ENCODE measurements at regions not wholly inside any gene's neighbourhood (a gene's known extent, or its start where the extent isn't known, plus 50 kb on each side); places are given as distances from the start of the nearest gene placed in this dataset.

- no peak overlapping the region for H2AFZ ChIP-seq
- no peak overlapping the region for H3K27ac ChIP-seq
- H3K36me3 ChIP-seq (replicated peaks; ENCODE audit: insufficient read depth, low read depth), result no peaks in the 10 kb centered on the region
- WGBS (ENCODE audit: low lambda C conversion rate, missing lambda C conversion rate), result 77% methylated on average over 1 of the region's 1 CpG
- DNase-seq (ENCODE audit: low spot score), result no peak
- no peaks in the 10 kb centered on the region for H4K20me1 ChIP-seq (ENCODE audit: insufficient read depth, poor library complexity, severe bottlenecking)
- no peak for TF ChIP-seq CTCF (IDR thresholded peaks at IDR 0.05; ENCODE audit: poor library complexity)
- no peak for TF ChIP-seq EZH2phosphoT487 (IDR thresholded peaks at IDR 0.05; ENCODE audit: low read depth, severe bottlenecking, unreplicated experiment)
- TF ChIP-seq EZH2 (IDR thresholded peaks at IDR 0.05; ENCODE audit: borderline replicate concordance), result no peak
- H3K9me3 ChIP-seq (ENCODE audit: low read depth), result no peaks in the 10 kb centered on the region
- H3K79me2 ChIP-seq, result no peaks in the 10 kb centered on the region
- no peaks in the 10 kb centered on the region for H3K4me1 ChIP-seq (ENCODE audit: insufficient read depth)
- no peaks in the 10 kb centered on the region for H3K9me2 ChIP-seq (replicated peaks; ENCODE audit: insufficient read depth)
- H3K27me3 ChIP-seq, result no peaks in the 10 kb centered on the region
- no peak overlapping the region for H3K4me2 ChIP-seq
- H3K4me3 ChIP-seq, result no peak overlapping the region
These were observed 283.3 kb downstream of the EIPR1 start for GRCh38 chr2:3094318-3094717.

- no peak for DNase-seq (ENCODE audit: low spot score)
- Histone ChIP-seq H2AFZ (no peak overlapping the region), H3K27me3 (no peaks in the 10 kb centered on the region), H4K20me1 (ENCODE audit: insufficient read depth, poor library complexity, severe bottlenecking) (no peaks in the 10 kb centered on the region), H3K9me2 (replicated peaks; ENCODE audit: insufficient read depth) (no peaks in the 10 kb centered on the region), H3K4me2 (no peak overlapping the region), H3K36me3 (replicated peaks; ENCODE audit: insufficient read depth, low read depth) (no peaks in the 10 kb centered on the region), H3K79me2 (no peaks in the 10 kb centered on the region), H3K4me1 (ENCODE audit: insufficient read depth) (no peaks in the 10 kb centered on the region), H3K4me3 (no peak overlapping the region), H3K9me3 (ENCODE audit: low read depth) (no peaks in the 10 kb centered on the region), H3K27ac (no peak overlapping the region)
- TF ChIP-seq EZH2 (IDR thresholded peaks at IDR 0.05; ENCODE audit: borderline replicate concordance), result no peak
- TF ChIP-seq EZH2phosphoT487 (IDR thresholded peaks at IDR 0.05; ENCODE audit: low read depth, severe bottlenecking, unreplicated experiment), result no peak
- no peak for TF ChIP-seq CTCF (IDR thresholded peaks at IDR 0.05; ENCODE audit: poor library complexity)
- WGBS (ENCODE audit: low lambda C conversion rate, missing lambda C conversion rate), result 55% methylated on average over 2 of the region's 2 CpGs
These were observed 285.9 kb downstream of the EIPR1 start for GRCh38 chr2:3091696-3092095.

GRCh38 chr2:3082705-3083104 lies 294.9 kb downstream of the EIPR1 start:
- H3K9me3 ChIP-seq (ENCODE audit: low read depth), result no peaks in the 10 kb centered on the region
- no peak overlapping the region for H3K4me3 ChIP-seq
- no peak for TF ChIP-seq EZH2 (IDR thresholded peaks at IDR 0.05; ENCODE audit: borderline replicate concordance)
- no peak for TF ChIP-seq EZH2phosphoT487 (IDR thresholded peaks at IDR 0.05; ENCODE audit: low read depth, severe bottlenecking, unreplicated experiment)
- TF ChIP-seq CTCF (IDR thresholded peaks at IDR 0.05; ENCODE audit: poor library complexity), result no peak
- H4K20me1 ChIP-seq (ENCODE audit: insufficient read depth, poor library complexity, severe bottlenecking), result no peaks in the 10 kb centered on the region
- H3K27ac ChIP-seq, result no peak overlapping the region
- no peak overlapping the region for H2AFZ ChIP-seq
- DNase-seq (ENCODE audit: low spot score), result no peak
- H3K4me1 ChIP-seq (ENCODE audit: insufficient read depth), result no peaks in the 10 kb centered on the region
- WGBS (ENCODE audit: low lambda C conversion rate, missing lambda C conversion rate), result 81% methylated on average over 4 of the region's 4 CpGs
- H3K9me2 ChIP-seq (replicated peaks; ENCODE audit: insufficient read depth), result no peaks in the 10 kb centered on the region
- no peaks in the 10 kb centered on the region for H3K79me2 ChIP-seq
- H3K27me3 ChIP-seq, result no peaks in the 10 kb centered on the region
- no peaks in the 10 kb centered on the region for H3K36me3 ChIP-seq (replicated peaks; ENCODE audit: insufficient read depth, low read depth)
- no peak overlapping the region for H3K4me2 ChIP-seq
